NCI-H446 (cell line): ENCODE measurements at regions not wholly inside any gene's neighbourhood (a gene's known extent, or its start where the extent isn't known, plus 50 kb on each side); places are given as distances from the start of the nearest gene placed in this dataset.

Source experiments
- DNase-seq, 2 experiments: peaks; one replicate each; lab custom pipeline; 2025; lab: John Stamatoyannopoulos, UW

- no peak for DNase-seq
Measured at GRCh38 chr2:53445383-53446070, 322.1 kb upstream of the CHAC2 start.

- DNase-seq, result no peak
Measured at GRCh38 chr2:53442783-53443182, 324.8 kb upstream of the CHAC2 start.

GRCh38 chr2:53442093-53442492 lies 325.5 kb upstream of the CHAC2 start:
- DNase-seq, result no peak

- DNase-seq, result no peak
Measured at GRCh38 chr2:53438692-53439091, 328.9 kb upstream of the CHAC2 start.

- no peak for DNase-seq
Measured at GRCh38 chr2:53438100-53438499, 329.5 kb upstream of the CHAC2 start.

- DNase-seq, result no peak
Measured at GRCh38 chr2:53437371-53437770, 330.2 kb upstream of the CHAC2 start.

- no peak for DNase-seq
Measured at GRCh38 chr2:53436882-53437281, 330.7 kb upstream of the CHAC2 start.

- DNase-seq, result no peak
Measured at GRCh38 chr2:53435610-53436009, 332.0 kb upstream of the CHAC2 start.

- DNase-seq, result no peak
Measured at GRCh38 chr2:53434466-53434865, 333.1 kb upstream of the CHAC2 start.

- no peak for DNase-seq
Measured at GRCh38 chr2:53432936-53433335, 334.7 kb upstream of the CHAC2 start.

- DNase-seq, result peak; percentile 15 to 79
Measured at GRCh38 chr2:53429901-53430300, 337.7 kb upstream of the CHAC2 start.

GRCh38 chr2:53424902-53425301 lies 342.7 kb upstream of the CHAC2 start:
- no peak for DNase-seq

- no peak for DNase-seq
Measured at GRCh38 chr2:53423465-53423864, 344.1 kb upstream of the CHAC2 start.

GRCh38 chr2:53422979-53423378 lies 344.6 kb upstream of the CHAC2 start:
- DNase-seq, result peak; percentile 33 to 70

- DNase-seq, result no peak
Measured at GRCh38 chr2:53417385-53417784, 350.2 kb upstream of the CHAC2 start.

- no peak for DNase-seq
Measured at GRCh38 chr2:53407363-53408080, 360.1 kb upstream of the CHAC2 start.

GRCh38 chr2:53403792-53404413 lies 363.7 kb upstream of the CHAC2 start:
- DNase-seq, result no peak

- DNase-seq, result no peak
Measured at GRCh38 chr2:53397085-53397484, 370.5 kb upstream of the CHAC2 start.

GRCh38 chr2:53381271-53381670 lies 386.3 kb upstream of the CHAC2 start:
- no peak for DNase-seq

- no peak for DNase-seq
Measured at GRCh38 chr2:53379547-53379946, 388.1 kb upstream of the CHAC2 start.

- DNase-seq, result no peak
Measured at GRCh38 chr2:53378791-53379190, 388.8 kb upstream of the CHAC2 start.

- no peak for DNase-seq
Measured at GRCh38 chr2:53373126-53373525, 394.5 kb upstream of the CHAC2 start.

- DNase-seq, result no peak
Measured at GRCh38 chr2:53366543-53366942, 401.1 kb upstream of the CHAC2 start.
